ENCODE measurements at regions not wholly inside any gene's neighbourhood (a gene's known extent, or its start where the extent isn't known, plus 50 kb on each side); places are given as distances from the start of the nearest gene placed in this dataset.

GRCh38 chr4:183831683-183832082, 73.4 kb upstream of the STOX2 start:
- TF ChIP-seq CTCF (IDR thresholded peaks at IDR 0.05) (no peak), REST (IDR thresholded peaks at IDR 0.05; ENCODE audit: insufficient read depth in 1 of 2, low read depth in 2 of 2, low read length in 1 of 2) (no peak), POLR2AphosphoS5 (IDR thresholded peaks at IDR 0.05; ENCODE audit: low read depth, low read length) (no peak), SIN3A (IDR thresholded peaks at IDR 0.05; ENCODE audit: borderline replicate concordance, insufficient read depth, low read depth, low read length) (no peak)

GRCh38 chr4:183832776-183833450, 72.2 kb upstream of the STOX2 start:
- Histone ChIP-seq H3K36me3 (ENCODE audit: control insufficient read depth, insufficient read depth, low read length) (no peaks in the 10 kb centered on the region), H3K4me1 (ENCODE audit: control insufficient read depth, insufficient read depth, low read length) (no peaks in the 10 kb centered on the region; the same call in 1 of the 2 replicates), H3K27ac (ENCODE audit: low read length) (no peak overlapping the region), H3K27me3 (ENCODE audit: control insufficient read depth, insufficient read depth, low read length) (no peaks in the 10 kb centered on the region), H3K9me3 (ENCODE audit: control insufficient read depth, insufficient read depth, low read depth, low read length) (no peaks in the 10 kb centered on the region), H3K4me3 (ENCODE audit: low read depth in 2 of 2, low read length in 2 of 2) (no peak overlapping the region)
- no peak for DNase-seq (ENCODE audit: low read depth, low spot score)
- no peak for TF ChIP-seq TCF7L2 (IDR thresholded peaks at IDR 0.05; ENCODE audit: low read depth, low read length)
- ChIA-PET POLR2A (interaction anchor here (0.6 kb wide), 1 partner anchor 154 kb away, joined by 3 read pairs; no protein-coding TSS in a partner anchor), CTCF (no interaction called here)
- intact Hi-C loops (cut with micrococcal nuclease; ENCODE audit: unreplicated experiment) = no loop called here
- BruUV-seq (replicated peaks) = no TSS peak
- no peak for ATAC-seq
- in situ Hi-C loops (cut with HindIII; ENCODE audit: low pct_unique_long_range_greater_than_20kb, low sequenced_read_pairs) = no loop called here

More at GRCh38 chr4:183831683-183832082, 73.4 kb upstream of the STOX2 start:
- in situ Hi-C loops (cut with HindIII; ENCODE audit: low pct_unique_long_range_greater_than_20kb, low sequenced_read_pairs) = no loop called here
- CTCF ChIA-PET = interaction anchor here (1.2 kb wide), 1 partner anchor 264 kb away, joined by 5 read pairs; no protein-coding TSS in a partner anchor
- Histone ChIP-seq H3K4me1 (ENCODE audit: control insufficient read depth, insufficient read depth, low read length) (no peaks in the 10 kb centered on the region; the same call in 1 of the 2 replicates), H3K27ac (ENCODE audit: low read length) (no peak overlapping the region), H3K9me3 (ENCODE audit: control insufficient read depth, insufficient read depth, low read depth, low read length) (no peaks in the 10 kb centered on the region), H3K36me3 (ENCODE audit: control insufficient read depth, insufficient read depth, low read length) (no peaks in the 10 kb centered on the region), H3K27me3 (ENCODE audit: control insufficient read depth, insufficient read depth, low read length) (no peaks in the 10 kb centered on the region), H3K4me3 (ENCODE audit: low read depth in 2 of 2, low read length in 2 of 2) (no peak overlapping the region)
- DNase-seq (ENCODE audit: low read depth, low spot score) (no peak), ATAC-seq (no peak)
- intact Hi-C loops (cut with micrococcal nuclease; ENCODE audit: unreplicated experiment) = no loop called here
- POLR2A ChIA-PET = no interaction called here
- BruUV-seq (replicated peaks) = no TSS peak

- Histone ChIP-seq H3K36me3 (ENCODE audit: control insufficient read depth, insufficient read depth, low read length) (no peaks in the 10 kb centered on the region), H3K4me3 (ENCODE audit: low read depth in 2 of 2, low read length in 2 of 2) (no peak overlapping the region), H3K27ac (ENCODE audit: low read length) (no peak overlapping the region), H3K4me1 (ENCODE audit: control insufficient read depth, insufficient read depth, low read length) (no peaks in the 10 kb centered on the region; the same call in none of the 2 replicates), H3K27me3 (ENCODE audit: control insufficient read depth, insufficient read depth, low read length) (no peaks in the 10 kb centered on the region), H3K9me3 (ENCODE audit: control insufficient read depth, insufficient read depth, low read depth, low read length) (no peaks in the 10 kb centered on the region)
- BruUV-seq (replicated peaks) = no TSS peak
- TF ChIP-seq POLR2AphosphoS5 (IDR thresholded peaks at IDR 0.05; ENCODE audit: low read depth, low read length) (no peak), CTCF (IDR thresholded peaks at IDR 0.05) (no peak), SIN3A (IDR thresholded peaks at IDR 0.05; ENCODE audit: borderline replicate concordance, insufficient read depth, low read depth, low read length) (no peak), REST (IDR thresholded peaks at IDR 0.05; ENCODE audit: insufficient read depth in 1 of 2, low read depth in 2 of 2, low read length in 1 of 2) (no peak), TCF7L2 (IDR thresholded peaks at IDR 0.05; ENCODE audit: low read depth, low read length) (no peak)
- ChIA-PET CTCF (no interaction called here), POLR2A (no interaction called here)
- in situ Hi-C loops (cut with HindIII; ENCODE audit: low pct_unique_long_range_greater_than_20kb, low sequenced_read_pairs) = no loop called here
- intact Hi-C loops (cut with micrococcal nuclease; ENCODE audit: unreplicated experiment) = no loop called here
- DNase-seq (ENCODE audit: low read depth, low spot score) (no peak), ATAC-seq (no peak)
Measured at GRCh38 chr4:183834252-183834651, 70.9 kb upstream of the STOX2 start.
